WI38 (cell line): ENCODE measurements at regions not wholly inside any gene's neighbourhood (a gene's known extent, or its start where the extent isn't known, plus 50 kb on each side); places are given as distances from the start of the nearest gene placed in this dataset.

Experiments used
- H3K4me3 ChIP-seq: 2 replicates; pipeline ENCODE4 v1.5.1; 2011; ENCODE audit warnings: low read depth, mild to moderate bottlenecking, control low read depth, low read length
- CTCF ChIP-seq: IDR thresholded peaks from 2 replicates; pipeline ENCODE4 v1.5.1; 2012; ENCODE audit warnings: low read depth, mild to moderate bottlenecking, control low read depth, low read length

GRCh38 chr5:56369361-56369811 is 136.3 kb upstream of the ANKRD55 start:
- no peak overlapping the region for H3K4me3 ChIP-seq
- TF ChIP-seq CTCF, result no peak

GRCh38 chr5:56367748-56368147 is 134.6 kb upstream of the ANKRD55 start:
- no peak for TF ChIP-seq CTCF
- H3K4me3 ChIP-seq, result no peak overlapping the region

- no peak for TF ChIP-seq CTCF
These were observed 133.9 kb upstream of the ANKRD55 start for GRCh38 chr5:56366986-56367385.

GRCh38 chr5:56361398-56361797 is 128.3 kb upstream of the ANKRD55 start:
- no peak overlapping the region for H3K4me3 ChIP-seq
- TF ChIP-seq CTCF, result no peak

More at GRCh38 chr5:56366986-56367385, 133.9 kb upstream of the ANKRD55 start:
- H3K4me3 ChIP-seq, result no peak overlapping the region

GRCh38 chr5:56360816-56361215 is 127.7 kb upstream of the ANKRD55 start:
- TF ChIP-seq CTCF, result no peak
- no peak overlapping the region for H3K4me3 ChIP-seq

- H3K4me3 ChIP-seq, result no peak overlapping the region
- no peak for TF ChIP-seq CTCF
These were observed 126.9 kb upstream of the ANKRD55 start for GRCh38 chr5:56359809-56360685.
